IMR-90 (cell line): ENCODE measurements at regions not wholly inside any gene's neighbourhood (a gene's known extent, or its start where the extent isn't known, plus 50 kb on each side); places are given as distances from the start of the nearest gene placed in this dataset.

Source experiments
- ATAC-seq: fragments of 200-7000 bp; cut with Tn5 transposase; 2 replicates; pipeline ENCODE4 v1.9.1; 2020; ENCODE audit warnings: low read depth, mild to moderate bottlenecking, moderate library complexity
- BruUV-seq: library from RNA; stranded (reverse); fragments of 400-500 nt; replicated peaks from 2 replicates; lab custom pipeline; 2021; lab: Mats Ljungman, UMichigan
- CTCF ChIA-PET: fragments of 300-600 bp; formaldehyde crosslinking; extraction: SDS; loops from one replicate; lab custom pipeline; 2021; ENCODE audit warnings: antibody characterized with exemption; lab: Yijun Ruan, JAX
- POLR2A ChIA-PET: fragments of 300-600 bp; sonication (Branson Sonifier 250); formaldehyde crosslinking; loops from one replicate; lab custom pipeline; 2022; ENCODE audit warnings: antibody characterized with exemption; ENCODE audit not compliant: unreplicated experiment; lab: Charles Lee
- DNase-seq: peaks from one replicate; pipeline ENCODE4 v3.0.0; 2013
- H2AFZ ChIP-seq: replicated peaks from 2 replicates; pipeline ENCODE3; 2013; ENCODE audit warnings: low read length, mild to moderate bottlenecking; ENCODE audit not compliant: poor library complexity
- H2AK5ac ChIP-seq: 2 replicates; pipeline ENCODE4 v1.6.1; 2013; ENCODE audit warnings: low read depth, low read length, inconsistent platforms
- H2AK9ac ChIP-seq: replicated peaks from 2 replicates; pipeline ENCODE3; 2013; ENCODE audit warnings: mild to moderate bottlenecking, low read depth, low read length, moderate library complexity; ENCODE audit not compliant: poor library complexity
- H2BK120ac ChIP-seq: 2 replicates; pipeline ENCODE4 v1.6.1; 2013; ENCODE audit warnings: low read depth, low read length, inconsistent platforms
- H2BK15ac ChIP-seq: 3 replicates; pipeline ENCODE4 v1.6.1; 2013; ENCODE audit warnings: low read depth, low read length, inconsistent platforms
- H2BK20ac ChIP-seq: 2 replicates; pipeline ENCODE4 v1.6.1; 2013; ENCODE audit warnings: low read depth, mild to moderate bottlenecking, inconsistent platforms, low read length, moderate library complexity
- H2BK5ac ChIP-seq: 2 replicates; pipeline ENCODE4 v1.6.1; 2013; ENCODE audit warnings: mild to moderate bottlenecking, low read depth, low read length, inconsistent platforms; ENCODE audit not compliant: poor library complexity, severe bottlenecking
- H3K14ac ChIP-seq: replicated peaks from 2 replicates; pipeline ENCODE4 v1.6.1; 2013; ENCODE audit warnings: low read depth, low read length, inconsistent platforms
- H3K18ac ChIP-seq: 2 replicates; pipeline ENCODE4 v1.6.1; 2013; ENCODE audit warnings: low read depth, low read length, control low read depth
- H3K23ac ChIP-seq: 2 replicates; pipeline ENCODE4 v1.6.1; 2013; ENCODE audit warnings: low read depth, low read length, inconsistent platforms
- H3K27ac ChIP-seq: 2 replicates; pipeline ENCODE4 v1.5.1; 2013; ENCODE audit warnings: mild to moderate bottlenecking, control low read depth, low read length; ENCODE audit not compliant: insufficient read depth
- H3K27me3 ChIP-seq: 2 replicates; pipeline ENCODE4 v1.6.1; 2013; ENCODE audit warnings: low read length; ENCODE audit not compliant: control insufficient read depth, insufficient read depth
- H3K36me3 ChIP-seq: 2 replicates; pipeline ENCODE4 v1.6.1; 2013; ENCODE audit warnings: low read length, mixed read lengths; ENCODE audit not compliant: control insufficient read depth, insufficient read depth
- H3K4ac ChIP-seq: 2 replicates; pipeline ENCODE4 v1.6.1; 2013; ENCODE audit warnings: low read depth, low read length, inconsistent platforms
- H3K4me1 ChIP-seq: 2 replicates; pipeline ENCODE4 v1.6.1; 2013; ENCODE audit warnings: low read length, mixed read lengths; ENCODE audit not compliant: control insufficient read depth, insufficient read depth
- H3K4me2 ChIP-seq: 2 replicates; pipeline ENCODE4 v1.6.1; 2013; ENCODE audit warnings: low read depth, mild to moderate bottlenecking, control low read depth, low read length, moderate library complexity
- H3K4me3 ChIP-seq: 2 replicates; pipeline ENCODE4 v1.5.1; 2013; ENCODE audit warnings: low read depth, mild to moderate bottlenecking, control low read depth, low read length, moderate library complexity; ENCODE audit not compliant: insufficient read depth
- H3K56ac ChIP-seq: 2 replicates; pipeline ENCODE4 v1.6.1; 2013; ENCODE audit warnings: low read length, inconsistent platforms; ENCODE audit not compliant: insufficient read depth; ENCODE audit errors: extremely low read depth
- H3K79me1 ChIP-seq, 2 experiments: 2 replicates each; pipeline ENCODE4 v1.6.1; 2013; ENCODE audit warnings: low read length in 2 of 2, inconsistent platforms in 1 of 2, low read depth in 1 of 2
- H3K9ac ChIP-seq: 2 replicates; pipeline ENCODE4 v1.6.1; 2013; ENCODE audit warnings: low read depth, low read length, control low read depth
- H3K9me1 ChIP-seq: 2 replicates; pipeline ENCODE4 v1.6.1; 2013; ENCODE audit warnings: low read length, inconsistent platforms; ENCODE audit not compliant: insufficient read depth
- H3K9me3 ChIP-seq: 2 replicates; pipeline ENCODE4 v1.6.1; 2013; ENCODE audit warnings: low read length; ENCODE audit not compliant: control insufficient read depth, insufficient read depth
- H4K20me1 ChIP-seq: 2 replicates; pipeline ENCODE4 v1.6.1; 2013; ENCODE audit warnings: low read length, inconsistent platforms; ENCODE audit not compliant: insufficient read depth
- H4K5ac ChIP-seq: 2 replicates; pipeline ENCODE4 v1.6.1; 2013; ENCODE audit warnings: mild to moderate bottlenecking, low read depth, low read length, control low read depth
- H4K8ac ChIP-seq, 2 experiments: 2 replicates each; pipeline ENCODE4 v1.6.1; 2013; ENCODE audit warnings: low read depth in 2 of 2, low read length in 2 of 2, control low read depth in 1 of 2, inconsistent platforms in 1 of 2
- H4K91ac ChIP-seq: 2 replicates; pipeline ENCODE4 v1.6.1; 2013; ENCODE audit warnings: low read depth, low read length, inconsistent platforms; ENCODE audit not compliant: insufficient read depth
- CTCF ChIP-seq: conservative IDR thresholded peaks from 2 replicates; pipeline ENCODE4 v1.5.1; 2012; ENCODE audit warnings: mild to moderate bottlenecking, low read depth, low read length, improper control_type of control experiment
- FOS ChIP-seq: fragments of 150-350 bp; IDR thresholded peaks from 2 replicates; pipeline ENCODE4 v1.6.1; 2016; ENCODE audit warnings: low read depth, low read length
- MAFK ChIP-seq: IDR thresholded peaks from 2 replicates; pipeline ENCODE4 v1.6.1; 2012; ENCODE audit warnings: low read depth, low read length, improper control_type of control experiment
- MAZ ChIP-seq: IDR thresholded peaks from 2 replicates; pipeline ENCODE4 v1.6.1; 2012; ENCODE audit warnings: low read depth, mild to moderate bottlenecking, low read length, improper control_type of control experiment, moderate library complexity, borderline replicate concordance
- MXI1 ChIP-seq: IDR thresholded peaks from 2 replicates; pipeline ENCODE4 v1.6.1; 2012; ENCODE audit warnings: low read depth, mild to moderate bottlenecking, low read length, moderate library complexity, borderline replicate concordance
- WGBS, 2 experiments: methylation state at CpG; one replicate each; pipeline versions ENCODE4 v1.1.5 to v1.1.7; 2013; ENCODE audit warnings: missing lambda C conversion rate in 2 of 2; ENCODE audit not compliant: insufficient read length in 1 of 2; ENCODE audit errors: extremely low coverage in 2 of 2; 5-methylcytosine and 5-hydroxymethylcytosine counted together
- dilution Hi-C: fragments of 300-500 bp; cut with HindIII; formaldehyde crosslinking; loops from one replicate; pipeline ENCODE4 v1.14.3; 2018; ENCODE audit warnings: low sequenced_read_pairs; ENCODE audit not compliant: unreplicated experiment
- in situ Hi-C: fragments of 300-500 bp; cut with MboI; formaldehyde crosslinking; loops from 3 replicates; pipeline ENCODE4 v1.14.3; 2019; ENCODE audit warnings: low sequenced_read_pairs, inconsistent platforms, mixed read lengths
- intact Hi-C: fragments of 100-400 bp; cut with micrococcal nuclease; formaldehyde crosslinking; loops from 2 replicates; pipeline ENCODE4 v1.10.0; 2022

DNA sequence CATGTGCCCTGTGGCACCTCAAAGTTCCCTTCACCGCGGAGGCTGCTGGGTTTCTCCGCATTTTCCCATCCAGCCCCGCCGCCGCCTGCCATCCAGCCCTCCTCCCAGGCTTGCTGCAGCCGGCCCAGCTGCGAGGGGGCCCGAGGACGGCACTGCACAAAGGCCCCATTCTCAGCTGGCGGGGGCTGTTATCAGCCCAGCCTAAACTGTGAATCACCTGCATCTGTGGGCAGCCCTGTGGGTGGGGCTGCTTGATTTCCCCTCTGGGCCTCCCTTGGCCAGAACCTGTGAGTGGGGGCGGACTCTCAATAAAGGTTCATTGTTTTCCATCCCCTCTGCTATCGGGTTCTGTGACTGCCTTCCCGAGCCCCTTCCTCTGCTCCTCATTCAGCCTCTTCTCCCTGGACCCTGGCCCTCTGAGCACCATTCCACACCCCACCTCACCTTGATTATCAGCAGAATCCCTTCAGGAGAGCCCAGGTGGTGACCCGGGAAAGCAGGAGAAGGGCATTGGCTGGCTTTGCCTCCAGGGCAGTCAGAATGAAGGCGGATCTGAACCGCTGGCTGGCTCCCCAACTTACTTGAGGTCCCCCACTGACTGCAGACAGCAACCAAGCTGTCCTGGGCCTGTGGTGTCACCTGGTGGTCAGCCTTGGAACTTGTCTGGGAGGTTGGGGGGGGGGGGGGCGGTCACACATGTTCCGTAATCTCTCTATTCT, 204.5 kb downstream of the ZFP36L2 start:
- dilution Hi-C loops = no loop called here
- H4K20me1 ChIP-seq = no peaks in the 10 kb centered on the region
- DNase-seq = no peak
- no peak overlapping the region for H3K4me2 ChIP-seq
- POLR2A ChIA-PET = no interaction called here
- H3K79me1 ChIP-seq = peaks cover 0 to 4% of the 10 kb centered on the region in 2 experiments; a peak in 1 of 4 replicates
- no peak overlapping the region for H2AK9ac ChIP-seq
- H3K27me3 ChIP-seq = no peaks in the 10 kb centered on the region
- no peak overlapping the region for H3K14ac ChIP-seq
- intact Hi-C loops = no loop called here
- H3K56ac ChIP-seq = no peak overlapping the region
- in situ Hi-C loops = no loop called here
- peaks cover 8% of the 10 kb centered on the region; the same call in 1 of the 2 replicates for H3K9me3 ChIP-seq
- no peaks in the 10 kb centered on the region for H3K36me3 ChIP-seq
- no peak overlapping the region for H2BK120ac ChIP-seq
- no peak overlapping the region for H4K91ac ChIP-seq
- H4K8ac ChIP-seq = no peak overlapping the region
- TF ChIP-seq MAFK (no peak), MXI1 (no peak), MAZ (no peak), FOS (no peak), CTCF (0 out of 2 replicates have a peak, but pooled peaks have one; percentile 3)
- no peak overlapping the region for H4K5ac ChIP-seq
- no TSS peak for BruUV-seq
- no peak overlapping the region for H2BK5ac ChIP-seq
- no peak overlapping the region for H3K27ac ChIP-seq
- no peak overlapping the region for H3K18ac ChIP-seq
- no peak overlapping the region for H3K23ac ChIP-seq
- H3K4ac ChIP-seq = no peak overlapping the region
- CTCF ChIA-PET = no interaction called here
- ATAC-seq = no peak
- H2BK20ac ChIP-seq = no peak overlapping the region
- H2BK15ac ChIP-seq = no peak overlapping the region
- peaks cover 16% of the 10 kb centered on the region for H3K4me1 ChIP-seq
- H3K9ac ChIP-seq = no peak overlapping the region
- 70% methylated on average over 4 of the region's 19 CpGs; no CpG with 5 or more reads in 1 of the 2 experiments for WGBS, 2 experiments
- H2AFZ ChIP-seq = no peak overlapping the region
- H3K9me1 ChIP-seq = peaks cover 5% of the 10 kb centered on the region
- no peak overlapping the region for H3K4me3 ChIP-seq
- H2AK5ac ChIP-seq = no peak overlapping the region; the same call in 1 of the 2 replicates
